ENCODE measurements at regions not wholly inside any gene's neighbourhood (a gene's known extent, or its start where the extent isn't known, plus 50 kb on each side); places are given as distances from the start of the nearest gene placed in this dataset.
A peak's percentile ranks its signal among the peaks of the same experiment; 100 is the strongest.

- H3K4me3 ChIP-seq: no peak overlapping the region
- peaks cover 0 to 8% (median 0%) of the 10 kb centered on the region in 3 donors for H3K9me3 ChIP-seq (replicated peaks in 1 of 3)
- H3K27me3 ChIP-seq: no peaks in the 10 kb centered on the region
- WGBS, 4 donors: 40 to 59% (median 53%) methylated on average over 1 of the region's 1 CpG
- intact Hi-C loops (cut with DNase I): no loop called here
- no peaks in the 10 kb centered on the region for H3K36me3 ChIP-seq (replicated peaks in 1 of 2)
- TF ChIP-seq POLR2A (IDR thresholded peaks at IDR 0.05): no peak
- TF ChIP-seq CTCF (IDR thresholded peaks at IDR 0.05): no peak
- DNase-seq: no peak
- no peaks in the 10 kb centered on the region for H3K4me1 ChIP-seq (replicated peaks in 1 of 2)
- no peak overlapping the region for H3K27ac ChIP-seq
Observed at GRCh38 chr4:79081973-79082372, 142.7 kb upstream of the PAQR3 start.

DNA sequence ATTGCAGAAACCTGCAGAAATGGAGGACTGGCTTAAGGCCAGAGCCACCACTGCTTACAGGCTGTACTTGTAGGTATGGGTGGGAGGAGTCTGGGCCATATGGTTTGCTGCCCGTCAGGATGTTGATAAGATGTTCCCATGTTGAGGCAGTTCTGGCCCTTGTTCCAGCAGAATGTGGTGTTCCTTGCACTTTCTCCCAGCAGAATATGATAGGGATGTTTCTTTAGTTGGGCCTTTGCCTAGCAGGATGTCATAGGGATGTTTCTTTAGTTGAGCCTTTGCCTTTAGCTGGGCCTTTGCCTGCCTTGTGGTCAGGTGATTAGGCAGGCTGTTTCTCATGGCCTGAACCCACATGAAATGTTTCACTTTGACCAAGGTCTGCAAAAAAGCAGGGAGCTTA, 139.1 kb upstream of the PAQR3 start:
- peaks cover 0 to 8% (median 0%) of the 10 kb centered on the region in 3 donors for H3K9me3 ChIP-seq (replicated peaks in 1 of 3)
- DNase-seq: peak in 2 of 7 donors; percentile 0 to 5

DNA sequence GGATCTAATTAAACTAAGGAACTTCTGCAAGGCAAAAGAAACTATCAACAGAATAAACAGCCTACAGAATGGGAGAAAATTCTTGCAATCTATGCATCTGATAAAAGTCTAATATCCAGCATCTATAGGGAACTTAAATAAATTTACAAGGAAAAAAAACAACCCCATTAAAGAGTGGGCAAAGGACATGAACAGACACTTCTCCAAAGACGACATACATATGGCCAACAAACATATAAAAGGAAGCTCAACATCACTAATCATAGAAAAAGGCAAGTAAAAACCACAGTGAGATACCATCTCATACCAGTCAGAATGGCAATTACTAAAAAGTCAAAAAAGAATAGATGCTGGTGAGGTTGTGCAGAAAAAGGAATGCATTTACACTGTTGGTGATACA, 134.8 kb upstream of the PAQR3 start:
- TF ChIP-seq CTCF (IDR thresholded peaks at IDR 0.05) (no peak), POLR2A (IDR thresholded peaks at IDR 0.05) (no peak)
- intact Hi-C loops (cut with DNase I): no loop called here
- H3K27me3 ChIP-seq: no peaks in the 10 kb centered on the region

More for the DNA sequence above, 139.1 kb upstream of the PAQR3 start:
- Histone ChIP-seq H3K4me1 (replicated peaks in 1 of 2) (no peaks in the 10 kb centered on the region), H3K36me3 (replicated peaks in 1 of 2) (no peaks in the 10 kb centered on the region), H3K27ac (no peak overlapping the region), H3K4me3 (no peak overlapping the region), H3K27me3 (no peaks in the 10 kb centered on the region)
- 45 to 58% (median 54%) methylated on average over 1 of the region's 1 CpG for WGBS, 4 donors
- TF ChIP-seq POLR2A (IDR thresholded peaks at IDR 0.05) (no peak), CTCF (IDR thresholded peaks at IDR 0.05) (no peak)
- intact Hi-C loops (cut with DNase I): no loop called here

GRCh38 chr4:79073471-79073870, 134.2 kb upstream of the PAQR3 start:
- Histone ChIP-seq H3K27me3 (no peaks in the 10 kb centered on the region), H3K27ac (no peak overlapping the region), H3K4me3 (no peak overlapping the region), H3K36me3 (replicated peaks in 1 of 2) (no peaks in the 10 kb centered on the region), H3K4me1 (replicated peaks in 1 of 2) (no peaks in the 10 kb centered on the region), H3K9me3 (replicated peaks in 1 of 3) (no peaks in the 10 kb centered on the region)
- DNase-seq: no peak
- intact Hi-C loops (cut with DNase I): no loop called here
- 0 to 89% (median 69%) methylated on average over 1 of the region's 1 CpG for WGBS, 4 donors
- TF ChIP-seq POLR2A (IDR thresholded peaks at IDR 0.05) (no peak), CTCF (IDR thresholded peaks at IDR 0.05) (no peak)

More for the DNA sequence above, 134.8 kb upstream of the PAQR3 start:
- no peaks in the 10 kb centered on the region for H3K9me3 ChIP-seq (replicated peaks in 1 of 3)
- no peak for DNase-seq
- no peak overlapping the region for H3K27ac ChIP-seq
- no peaks in the 10 kb centered on the region for H3K36me3 ChIP-seq (replicated peaks in 1 of 2)
- H3K4me3 ChIP-seq: no peak overlapping the region
- H3K4me1 ChIP-seq (replicated peaks in 1 of 2): no peaks in the 10 kb centered on the region
- 68 to 78% (median 72%) methylated on average over 1 of the region's 1 CpG for WGBS, 4 donors
